Heart left ventricle (tissue), 13 donors: ENCODE measurements at regions not wholly inside any gene's neighbourhood (a gene's known extent, or its start where the extent isn't known, plus 50 kb on each side); places are given as distances from the start of the nearest gene placed in this dataset.

Source experiments
- POLR2A ChIP-seq, 2 donors: fragments of 450-650 bp; IDR thresholded peaks; one replicate each; pipeline ENCODE4 v1.6.1; 2017; ENCODE audit warnings: antibody characterized with exemption in 2 of 2, mild to moderate bottlenecking in 2 of 2, moderate library complexity in 2 of 2
- TF ChIP-seq, protein P1 (sequence below), 12 donors: fragments of 200-600 bp; sonication (generic) in 4 of 12; IDR thresholded peaks; one replicate each; pipeline versions ENCODE4 v1.5.0 to v1.8.0; 2018 to 2022; ENCODE audit warnings: antibody characterized with exemption in 12 of 12, mild to moderate bottlenecking in 5 of 12
- donor health status: ischemic (EF 13 %, LVEDD 7.1; RV severe dilation, severe dysfunction).
- donor health status: DM: no; HTN: yes; CAD: no.
- donor health status: DM: no; HTN: no; CAD: no.
- donor health status: ischemic (EF 25% LVEDD 6.9; RV normal size, moderate dysfunction).
- donor health status: ischemic (EF 25% LVEDD 5.7; RV mildly dilated, moderate dysfunction).
- donor health status: ischemic (EF 35%, LVEDD 5.7; RV mildly dilated, moderate dysfunction).
- donor health status: nonischemic (EF 11% LVEDD 7.7; RV severe dilation, severe dysfunction).
- donor health status: DM: yes; HTN: yes; CAD: no.
- donor health status: PGD.
- donor health status: ischemic (EF 29% LVEDD 5.4; RV normal size, mild dysfunction).
- donor health status: nonischemic (EF 23%, LVEDD 6.1; RV moderate dilation, normal function).

DNA sequence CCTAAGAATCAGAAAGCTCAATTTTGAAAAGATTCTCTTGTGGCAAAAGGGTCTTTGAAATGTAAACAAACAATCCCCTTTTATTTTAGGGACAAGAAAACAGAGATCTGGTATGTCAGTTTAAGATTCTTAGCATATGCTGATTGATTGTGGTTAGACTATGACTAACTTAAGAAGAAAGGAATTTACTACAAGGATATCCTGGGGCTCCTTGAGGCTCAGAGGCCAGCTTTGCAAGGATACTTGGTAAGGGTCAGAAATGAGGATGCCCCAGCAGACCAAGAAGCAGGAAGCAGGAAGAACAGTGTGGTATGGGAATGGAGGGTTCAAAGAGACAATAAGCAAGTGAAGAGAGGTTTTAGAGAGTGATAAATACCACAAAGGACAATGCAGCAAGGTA, 474.6 kb downstream of the ETNK1 start:
- TF ChIP-seq, protein P1, sequence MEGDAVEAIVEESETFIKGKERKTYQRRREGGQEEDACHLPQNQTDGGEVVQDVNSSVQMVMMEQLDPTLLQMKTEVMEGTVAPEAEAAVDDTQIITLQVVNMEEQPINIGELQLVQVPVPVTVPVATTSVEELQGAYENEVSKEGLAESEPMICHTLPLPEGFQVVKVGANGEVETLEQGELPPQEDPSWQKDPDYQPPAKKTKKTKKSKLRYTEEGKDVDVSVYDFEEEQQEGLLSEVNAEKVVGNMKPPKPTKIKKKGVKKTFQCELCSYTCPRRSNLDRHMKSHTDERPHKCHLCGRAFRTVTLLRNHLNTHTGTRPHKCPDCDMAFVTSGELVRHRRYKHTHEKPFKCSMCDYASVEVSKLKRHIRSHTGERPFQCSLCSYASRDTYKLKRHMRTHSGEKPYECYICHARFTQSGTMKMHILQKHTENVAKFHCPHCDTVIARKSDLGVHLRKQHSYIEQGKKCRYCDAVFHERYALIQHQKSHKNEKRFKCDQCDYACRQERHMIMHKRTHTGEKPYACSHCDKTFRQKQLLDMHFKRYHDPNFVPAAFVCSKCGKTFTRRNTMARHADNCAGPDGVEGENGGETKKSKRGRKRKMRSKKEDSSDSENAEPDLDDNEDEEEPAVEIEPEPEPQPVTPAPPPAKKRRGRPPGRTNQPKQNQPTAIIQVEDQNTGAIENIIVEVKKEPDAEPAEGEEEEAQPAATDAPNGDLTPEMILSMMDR (IDR thresholded peaks at IDR 0.05), result no peak
- TF ChIP-seq POLR2A (IDR thresholded peaks at IDR 0.05), result no peak
